ENCODE measurements at regions not wholly inside any gene's neighbourhood (a gene's known extent, or its start where the extent isn't known, plus 50 kb on each side); places are given as distances from the start of the nearest gene placed in this dataset.

GRCh38 chr9:18167733-18168132 lies 306.2 kb upstream of the ADAMTSL1 start:
- no peak overlapping the region for H3K4me3 ChIP-seq
- H3K27me3 ChIP-seq = no peaks in the 10 kb centered on the region
- H3K9me3 ChIP-seq = peaks cover 0 to 6% (median 0%) of the 10 kb centered on the region in 11 donors
- TF ChIP-seq, protein P1, sequence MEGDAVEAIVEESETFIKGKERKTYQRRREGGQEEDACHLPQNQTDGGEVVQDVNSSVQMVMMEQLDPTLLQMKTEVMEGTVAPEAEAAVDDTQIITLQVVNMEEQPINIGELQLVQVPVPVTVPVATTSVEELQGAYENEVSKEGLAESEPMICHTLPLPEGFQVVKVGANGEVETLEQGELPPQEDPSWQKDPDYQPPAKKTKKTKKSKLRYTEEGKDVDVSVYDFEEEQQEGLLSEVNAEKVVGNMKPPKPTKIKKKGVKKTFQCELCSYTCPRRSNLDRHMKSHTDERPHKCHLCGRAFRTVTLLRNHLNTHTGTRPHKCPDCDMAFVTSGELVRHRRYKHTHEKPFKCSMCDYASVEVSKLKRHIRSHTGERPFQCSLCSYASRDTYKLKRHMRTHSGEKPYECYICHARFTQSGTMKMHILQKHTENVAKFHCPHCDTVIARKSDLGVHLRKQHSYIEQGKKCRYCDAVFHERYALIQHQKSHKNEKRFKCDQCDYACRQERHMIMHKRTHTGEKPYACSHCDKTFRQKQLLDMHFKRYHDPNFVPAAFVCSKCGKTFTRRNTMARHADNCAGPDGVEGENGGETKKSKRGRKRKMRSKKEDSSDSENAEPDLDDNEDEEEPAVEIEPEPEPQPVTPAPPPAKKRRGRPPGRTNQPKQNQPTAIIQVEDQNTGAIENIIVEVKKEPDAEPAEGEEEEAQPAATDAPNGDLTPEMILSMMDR (IDR thresholded peaks at IDR 0.05) = no peak
- intact Hi-C loops (cut with DNase I) = no loop called here
- WGBS, 2 donors = 93 to 96% methylated on average over 1 of the region's 1 CpG
- DNase-seq (no peak), ATAC-seq (no peak)
- no peak overlapping the region for H3K27ac ChIP-seq
- no peaks in the 10 kb centered on the region for H3K36me3 ChIP-seq
- no peaks in the 10 kb centered on the region for H3K4me1 ChIP-seq

DNA sequence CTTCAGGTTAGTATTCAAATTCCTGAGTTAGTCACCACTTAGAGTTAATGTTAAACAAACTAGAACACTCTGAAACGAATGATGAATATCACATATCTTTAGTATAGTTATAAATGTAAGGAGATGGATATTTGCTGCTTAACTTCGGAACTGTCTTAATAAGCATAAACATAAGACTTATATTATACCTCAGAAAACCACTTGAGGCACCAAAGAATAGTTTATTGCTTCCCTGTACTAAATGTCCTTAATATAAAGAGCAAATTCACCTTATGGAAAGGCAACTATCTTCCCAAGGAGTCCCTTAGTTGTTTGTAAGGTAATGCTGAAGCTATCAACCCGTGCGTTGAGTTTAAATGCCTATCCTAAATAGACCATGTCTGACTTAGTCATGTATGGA lies 300.0 kb upstream of the ADAMTSL1 start:
- TF ChIP-seq, protein P1 (IDR thresholded peaks at IDR 0.05) = no peak
- intact Hi-C loops (cut with DNase I) = no loop called here

GRCh38 chr9:18182636-18183035 lies 291.3 kb upstream of the ADAMTSL1 start:
- TF ChIP-seq, protein P1 (IDR thresholded peaks at IDR 0.05) = no peak
- H3K9me3 ChIP-seq = peaks cover 0 to 2% (median 0%) of the 10 kb centered on the region in 11 donors
- no peaks in the 10 kb centered on the region for H3K36me3 ChIP-seq
- H3K27me3 ChIP-seq = no peaks in the 10 kb centered on the region
- no peak overlapping the region for H3K27ac ChIP-seq
- H3K4me3 ChIP-seq = no peak overlapping the region
- intact Hi-C loops (cut with DNase I) = no loop called here
- DNase-seq (no peak), ATAC-seq (no peak)
- peaks cover 0 to 11% (median 3%) of the 10 kb centered on the region in 9 donors for H3K4me1 ChIP-seq
- WGBS, 2 donors = 60 to 73% methylated on average over 3 of the region's 3 CpGs

More for the DNA sequence above, 300.0 kb upstream of the ADAMTSL1 start:
- Histone ChIP-seq H3K36me3 (no peaks in the 10 kb centered on the region), H3K27me3 (peaks cover 0 to 5% (median 0%) of the 10 kb centered on the region in 7 donors), H3K9me3 (peaks cover 0 to 6% (median 0%) of the 10 kb centered on the region in 11 donors), H3K4me3 (no peak overlapping the region), H3K27ac (no peak overlapping the region), H3K4me1 (no peaks in the 10 kb centered on the region)
- ATAC-seq = no peak
- 77 to 80% methylated on average over 4 of the region's 4 CpGs for WGBS, 2 donors
- DNase-seq = no peak

DNA sequence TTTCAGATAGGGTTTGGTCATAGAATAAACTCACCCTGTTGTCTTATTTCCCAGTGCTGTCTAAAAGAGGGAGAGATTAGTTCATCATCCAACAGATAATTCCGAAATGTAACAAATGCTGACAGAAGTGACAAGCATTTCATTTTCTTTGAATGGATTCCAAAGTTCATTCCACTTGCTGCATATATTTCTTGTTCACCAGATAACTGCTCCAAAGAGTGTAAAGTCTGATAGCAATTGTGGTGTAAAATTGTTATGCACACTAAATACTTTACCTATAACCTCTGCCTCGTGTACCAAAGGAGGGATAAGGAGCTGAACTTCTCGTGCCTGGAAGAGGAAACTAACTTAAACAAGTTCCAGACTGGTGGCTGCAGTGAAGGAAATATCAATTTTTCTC lies 290.0 kb upstream of the ADAMTSL1 start:
- no peaks in the 10 kb centered on the region for H3K36me3 ChIP-seq
- H3K27ac ChIP-seq = no peak overlapping the region
- H3K4me3 ChIP-seq = no peak overlapping the region
- peaks cover 0 to 2% (median 0%) of the 10 kb centered on the region in 11 donors for H3K9me3 ChIP-seq
- TF ChIP-seq, protein P1 (IDR thresholded peaks at IDR 0.05) = no peak
- WGBS, 2 donors = 12 to 16% methylated on average over 3 of the region's 3 CpGs
- no peak for ATAC-seq
- DNase-seq = no peak
- intact Hi-C loops (cut with DNase I) = no loop called here
- H3K4me1 ChIP-seq = peaks cover 0 to 11% (median 3%) of the 10 kb centered on the region in 9 donors
- no peaks in the 10 kb centered on the region for H3K27me3 ChIP-seq
